GM13976 (cell line): ENCODE measurements at regions not wholly inside any gene's neighbourhood (a gene's known extent, or its start where the extent isn't known, plus 50 kb on each side); places are given as distances from the start of the nearest gene placed in this dataset.
"Not testable (repeated sequence)": the region's sequence is repeated elsewhere in the genome, so short reads cannot be mapped to it uniquely, and the experiment has no call there.

Source experiments
- DNase-seq: peaks from one replicate; pipeline ENCODE4 v3.0.0; 2012; ENCODE audit warnings: low spot score
- CTCF ChIP-seq: IDR thresholded peaks from 2 replicates; pipeline ENCODE4 v1.5.1; 2012; ENCODE audit warnings: borderline replicate concordance, mild to moderate bottlenecking; ENCODE audit not compliant: insufficient read depth; ENCODE audit errors: extremely low read depth, missing control alignments, control extremely low read depth
- in situ Hi-C: fragments of 300-500 bp; cut with MboI; formaldehyde crosslinking; loops from one replicate; pipeline ENCODE4 v1.12.0; 2022; ENCODE audit warnings: low sequenced_read_pairs, mixed read lengths, inconsistent platforms; ENCODE audit not compliant: unreplicated experiment

GRCh38 chr5:163898873-163899272, 393.5 kb downstream of the MAT2B start:
- in situ Hi-C loops, result no loop called here
- no peak for TF ChIP-seq CTCF
- DNase-seq, result no peak

- in situ Hi-C loops, result not testable (repeated sequence)
Measured at GRCh38 chr5:163907783-163908182, 402.4 kb downstream of the MAT2B start.

GRCh38 chr5:163908253-163908652, 402.8 kb downstream of the MAT2B start:
- no peak for DNase-seq
- TF ChIP-seq CTCF, result no peak
- in situ Hi-C loops, result no loop called here

More at GRCh38 chr5:163907783-163908182, 402.4 kb downstream of the MAT2B start:
- DNase-seq, result not testable (repeated sequence)

- in situ Hi-C loops, result no loop called here
- no peak for TF ChIP-seq CTCF
- DNase-seq, result no peak
Measured at GRCh38 chr5:163910226-163910625, 404.8 kb downstream of the MAT2B start.

GRCh38 chr5:163912046-163912445, 406.6 kb downstream of the MAT2B start:
- DNase-seq, result no peak
- no peak for TF ChIP-seq CTCF
- in situ Hi-C loops, result no loop called here

GRCh38 chr5:163913548-163913947, 408.1 kb downstream of the MAT2B start:
- no peak for TF ChIP-seq CTCF
- DNase-seq, result no peak
- in situ Hi-C loops, result no loop called here

GRCh38 chr5:163914910-163915309, 409.5 kb downstream of the MAT2B start:
- no peak for TF ChIP-seq CTCF
- no peak for DNase-seq
- in situ Hi-C loops, result no loop called here
